AG10803 (cell line): ENCODE measurements at regions not wholly inside any gene's neighbourhood (a gene's known extent, or its start where the extent isn't known, plus 50 kb on each side); places are given as distances from the start of the nearest gene placed in this dataset.

Experiments
- DNase-seq: peaks from one replicate; pipeline ENCODE4 v3.0.0; 2010; ENCODE audit warnings: low read depth
- H3K4me3 ChIP-seq: 2 replicates; pipeline ENCODE4 v1.5.1; 2011; ENCODE audit warnings: mild to moderate bottlenecking, low read length, control low read depth
- TF ChIP-seq, protein P1 (sequence below): conservative IDR thresholded peaks from 2 replicates; pipeline ENCODE4 v1.5.1; 2011; ENCODE audit warnings: mild to moderate bottlenecking, low read length, control low read depth, inconsistent platforms

DNA sequence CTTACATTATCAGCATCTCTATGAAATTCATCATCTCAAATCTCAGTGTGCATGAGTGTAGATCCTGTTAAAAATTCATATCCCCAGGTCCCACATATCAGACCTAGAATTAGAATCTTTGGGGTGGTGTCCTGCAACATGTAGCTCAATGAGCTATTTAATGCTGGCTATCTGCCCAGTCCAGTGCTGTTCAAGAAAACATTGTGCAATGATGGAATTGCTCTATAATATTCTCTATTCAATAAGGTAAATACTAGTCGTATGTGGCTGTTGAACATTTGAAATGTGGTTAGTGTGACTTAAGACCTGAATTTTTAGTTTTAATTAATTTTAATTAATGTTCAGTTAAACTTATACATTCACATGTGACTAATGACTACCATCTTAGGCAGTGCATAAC, 127.4 kb downstream of the NOL4 start:
- no peak overlapping the region for H3K4me3 ChIP-seq
- DNase-seq, result peak; percentile 1
- TF ChIP-seq, protein P1, sequence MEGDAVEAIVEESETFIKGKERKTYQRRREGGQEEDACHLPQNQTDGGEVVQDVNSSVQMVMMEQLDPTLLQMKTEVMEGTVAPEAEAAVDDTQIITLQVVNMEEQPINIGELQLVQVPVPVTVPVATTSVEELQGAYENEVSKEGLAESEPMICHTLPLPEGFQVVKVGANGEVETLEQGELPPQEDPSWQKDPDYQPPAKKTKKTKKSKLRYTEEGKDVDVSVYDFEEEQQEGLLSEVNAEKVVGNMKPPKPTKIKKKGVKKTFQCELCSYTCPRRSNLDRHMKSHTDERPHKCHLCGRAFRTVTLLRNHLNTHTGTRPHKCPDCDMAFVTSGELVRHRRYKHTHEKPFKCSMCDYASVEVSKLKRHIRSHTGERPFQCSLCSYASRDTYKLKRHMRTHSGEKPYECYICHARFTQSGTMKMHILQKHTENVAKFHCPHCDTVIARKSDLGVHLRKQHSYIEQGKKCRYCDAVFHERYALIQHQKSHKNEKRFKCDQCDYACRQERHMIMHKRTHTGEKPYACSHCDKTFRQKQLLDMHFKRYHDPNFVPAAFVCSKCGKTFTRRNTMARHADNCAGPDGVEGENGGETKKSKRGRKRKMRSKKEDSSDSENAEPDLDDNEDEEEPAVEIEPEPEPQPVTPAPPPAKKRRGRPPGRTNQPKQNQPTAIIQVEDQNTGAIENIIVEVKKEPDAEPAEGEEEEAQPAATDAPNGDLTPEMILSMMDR, result no peak

- H3K4me3 ChIP-seq, result no peak overlapping the region
- TF ChIP-seq, protein P1, result no peak
- no peak for DNase-seq
These were observed 130.6 kb downstream of the NOL4 start for GRCh38 chr18:34094148-34094547.

DNA sequence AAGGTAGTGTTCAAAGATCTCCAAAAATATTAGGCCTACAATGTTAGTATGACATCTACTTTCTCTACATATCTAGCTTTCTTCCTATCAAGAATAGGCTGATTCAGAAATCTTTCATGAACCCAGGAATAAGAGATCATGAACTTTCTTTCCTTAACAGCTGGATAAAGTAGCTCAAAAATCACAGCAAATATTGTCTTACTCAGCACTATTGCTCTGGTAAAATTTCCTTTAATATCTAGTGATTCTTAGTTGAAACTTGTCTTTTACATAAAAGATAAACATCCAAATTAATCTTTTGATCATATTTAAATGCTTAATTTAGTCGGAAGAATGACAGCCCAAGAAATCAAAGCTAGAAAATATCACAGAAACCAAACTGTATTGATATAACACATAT, 131.9 kb downstream of the NOL4 start:
- TF ChIP-seq, protein P1, result no peak
- DNase-seq, result no peak
- no peak overlapping the region for H3K4me3 ChIP-seq

DNA sequence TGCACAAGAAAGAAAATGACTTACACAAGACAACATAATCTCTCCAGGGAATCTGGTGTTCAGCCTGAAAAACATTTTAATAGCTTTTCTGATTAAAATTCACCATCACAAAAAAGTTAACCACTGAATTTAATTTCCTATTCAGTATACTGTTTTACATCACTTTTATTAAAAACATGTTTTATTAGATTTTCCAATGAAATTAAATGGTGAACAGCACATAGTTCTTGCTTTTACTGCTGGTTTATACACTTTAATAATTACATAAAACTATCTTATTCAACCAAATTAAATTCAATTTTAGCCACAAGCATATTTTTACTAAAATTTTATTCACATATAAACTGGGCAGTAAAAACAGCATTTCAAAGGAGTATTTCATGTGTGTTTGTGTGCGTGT, 138.3 kb downstream of the NOL4 start:
- no peak for DNase-seq
- TF ChIP-seq, protein P1, result no peak
- no peak overlapping the region for H3K4me3 ChIP-seq

DNA sequence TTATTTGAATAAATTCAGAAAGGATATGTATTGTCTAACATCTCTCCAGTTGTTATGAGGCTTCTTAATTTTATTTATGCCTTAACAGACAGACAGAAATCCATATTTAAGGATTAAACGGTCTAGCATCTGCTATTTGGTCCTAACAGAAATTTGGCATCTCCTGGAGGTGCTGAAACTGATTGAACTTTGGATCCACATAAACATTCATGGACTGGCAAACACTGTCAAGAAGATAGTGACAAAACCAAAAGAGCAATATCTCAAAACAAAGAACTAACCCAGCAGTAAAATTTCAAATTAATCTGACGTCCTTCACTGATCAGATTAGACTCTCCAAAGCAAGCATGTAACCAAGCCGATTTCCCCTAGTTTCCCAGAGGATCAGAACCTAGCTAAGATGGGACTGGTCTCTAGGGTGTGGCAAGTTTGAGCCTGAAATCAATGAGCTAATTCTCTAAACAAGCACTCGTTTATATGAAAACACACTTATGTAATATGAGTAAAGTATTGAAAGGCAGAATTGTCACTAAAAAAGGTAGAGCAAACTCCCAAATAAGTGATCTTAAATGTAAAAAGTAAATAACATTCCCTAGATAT, 139.5 kb downstream of the NOL4 start:
- no peak overlapping the region for H3K4me3 ChIP-seq
- TF ChIP-seq, protein P1, result no peak
- no peak for DNase-seq

GRCh38 chr18:34084635-34085034, 140.1 kb downstream of the NOL4 start:
- no peak for DNase-seq
- TF ChIP-seq, protein P1, result no peak
- H3K4me3 ChIP-seq, result no peak overlapping the region

GRCh38 chr18:34083910-34084535, 140.7 kb downstream of the NOL4 start:
- H3K4me3 ChIP-seq, result no peak overlapping the region
- TF ChIP-seq, protein P1, result no peak
- DNase-seq, result no peak
